Activated CD8-positive, alpha-beta memory T cell treated with anti-CD3 and anti-CD28 coated beads for 1 hour (primary cell): ENCODE measurements at regions not wholly inside any gene's neighbourhood (a gene's known extent, or its start where the extent isn't known, plus 50 kb on each side); places are given as distances from the start of the nearest gene placed in this dataset.

Experiments used
- DNase-seq, 2 donors: peaks; one replicate each; pipeline ENCODE4 v3.0.0-alpha.2; 2020; ENCODE audit warnings: low read depth in 1 of 2; ENCODE audit errors: extremely low read depth in 1 of 2

GRCh38 chr1:82284213-82284612, 483.5 kb downstream of the ADGRL2 start:
- no peak for DNase-seq

GRCh38 chr1:82279241-82279640, 478.5 kb downstream of the ADGRL2 start:
- DNase-seq = no peak

GRCh38 chr1:82273816-82274215, 473.1 kb downstream of the ADGRL2 start:
- no peak for DNase-seq

- no peak for DNase-seq
Observed at GRCh38 chr1:82269431-82269830, 468.7 kb downstream of the ADGRL2 start.

GRCh38 chr1:82268826-82269225, 468.1 kb downstream of the ADGRL2 start:
- no peak for DNase-seq

- no peak for DNase-seq
Observed at GRCh38 chr1:82266351-82266750, 465.6 kb downstream of the ADGRL2 start.

GRCh38 chr1:82265436-82265835, 464.7 kb downstream of the ADGRL2 start:
- no peak for DNase-seq

- DNase-seq = no peak
Observed at GRCh38 chr1:82264802-82265201, 464.1 kb downstream of the ADGRL2 start.

GRCh38 chr1:82263396-82263795, 462.7 kb downstream of the ADGRL2 start:
- DNase-seq = no peak

- no peak for DNase-seq
Observed at GRCh38 chr1:82260666-82261065, 459.9 kb downstream of the ADGRL2 start.

GRCh38 chr1:82260051-82260450, 459.3 kb downstream of the ADGRL2 start:
- no peak for DNase-seq

GRCh38 chr1:82258887-82259286, 458.2 kb downstream of the ADGRL2 start:
- DNase-seq = no peak

GRCh38 chr1:82246050-82246449, 445.3 kb downstream of the ADGRL2 start:
- DNase-seq = no peak

GRCh38 chr1:82245345-82246014, 444.7 kb downstream of the ADGRL2 start:
- DNase-seq = no peak

- DNase-seq = no peak
Observed at GRCh38 chr1:82240571-82240970, 439.8 kb downstream of the ADGRL2 start.

- DNase-seq = no peak
Observed at GRCh38 chr1:82230667-82231066, 429.9 kb downstream of the ADGRL2 start.

GRCh38 chr1:82227306-82228095, 426.8 kb downstream of the ADGRL2 start:
- no peak for DNase-seq

GRCh38 chr1:82226186-82226505, 425.4 kb downstream of the ADGRL2 start:
- no peak for DNase-seq

GRCh38 chr1:82225421-82226185, 424.9 kb downstream of the ADGRL2 start:
- DNase-seq = no peak

- no peak for DNase-seq
Observed at GRCh38 chr1:82223091-82223490, 422.4 kb downstream of the ADGRL2 start.

GRCh38 chr1:82221721-82222120, 421.0 kb downstream of the ADGRL2 start:
- DNase-seq = no peak

GRCh38 chr1:82220754-82221153, 420.0 kb downstream of the ADGRL2 start:
- DNase-seq = no peak
